ENCODE measurements at regions not wholly inside any gene's neighbourhood (a gene's known extent, or its start where the extent isn't known, plus 50 kb on each side); places are given as distances from the start of the nearest gene placed in this dataset.

GRCh38 chr12:85509081-85509856 is 229.2 kb downstream of the ALX1 start:
- Histone ChIP-seq H3K27ac (ENCODE audit: low read depth, low read length) (no peak overlapping the region), H4K20me1 (ENCODE audit: insufficient read depth, low read length) (no peaks in the 10 kb centered on the region), H3K4me3 (ENCODE audit: insufficient read depth, low read depth, low read length) (no peak overlapping the region), H3K4me2 (ENCODE audit: low read length) (no peak overlapping the region), H3K79me2 (ENCODE audit: insufficient read depth, low read length) (no peaks in the 10 kb centered on the region), H3K36me3 (ENCODE audit: insufficient read depth, low read length) (no peaks in the 10 kb centered on the region), H3K27me3 (ENCODE audit: insufficient read depth, low read length) (no peaks in the 10 kb centered on the region), H3K9ac (ENCODE audit: low read length) (no peak overlapping the region), H2AFZ (ENCODE audit: low read depth, low read length) (no peak overlapping the region), H3K9me3 (ENCODE audit: insufficient read depth, low read depth, low read length) (no peaks in the 10 kb centered on the region), H3K4me1 (ENCODE audit: insufficient read depth, low read length) (no peaks in the 10 kb centered on the region)
- Mint-ChIP-seq H3K36me3 (ENCODE audit: low read depth, unreplicated experiment) (no peaks in the 10 kb centered on the region), H3K4me3 (ENCODE audit: unreplicated experiment) (no peak overlapping the region), H3K9me3 (ENCODE audit: unreplicated experiment) (no peaks in the 10 kb centered on the region), H3K4me1 (ENCODE audit: low read depth, unreplicated experiment) (peaks cover 9% of the 10 kb centered on the region), H3K27me3 (ENCODE audit: low read depth, unreplicated experiment) (no peaks in the 10 kb centered on the region), H3K27ac (ENCODE audit: unreplicated experiment) (no peak overlapping the region)
- FAIRE-seq (no peak), DNase-seq (ENCODE audit: low read depth) (peak; percentile 0)
- TF ChIP-seq CTCF (IDR thresholded peaks at IDR 0.05; ENCODE audit: insufficient read depth, low read depth, low read length), result no peak
- no peak for TF ChIP-seq EZH2 (IDR thresholded peaks at IDR 0.05; ENCODE audit: insufficient read depth, low read length)

- Histone ChIP-seq H3K9me3 (ENCODE audit: insufficient read depth, low read depth, low read length) (no peaks in the 10 kb centered on the region), H3K4me3 (ENCODE audit: insufficient read depth, low read depth, low read length) (no peak overlapping the region), H2AFZ (ENCODE audit: low read depth, low read length) (no peak overlapping the region), H3K36me3 (ENCODE audit: insufficient read depth, low read length) (no peaks in the 10 kb centered on the region), H3K27me3 (ENCODE audit: insufficient read depth, low read length) (no peaks in the 10 kb centered on the region), H3K27ac (ENCODE audit: low read depth, low read length) (no peak overlapping the region), H4K20me1 (ENCODE audit: insufficient read depth, low read length) (no peaks in the 10 kb centered on the region), H3K4me1 (ENCODE audit: insufficient read depth, low read length) (no peaks in the 10 kb centered on the region), H3K79me2 (ENCODE audit: insufficient read depth, low read length) (no peaks in the 10 kb centered on the region), H3K4me2 (ENCODE audit: low read length) (no peak overlapping the region), H3K9ac (ENCODE audit: low read length) (no peak overlapping the region)
- no peak overlapping the region for H3K27ac Mint-ChIP-seq (ENCODE audit: unreplicated experiment)
- H3K9me3 Mint-ChIP-seq (ENCODE audit: unreplicated experiment), result no peaks in the 10 kb centered on the region
- no peaks in the 10 kb centered on the region for H3K27me3 Mint-ChIP-seq (ENCODE audit: low read depth, unreplicated experiment)
- H3K4me1 Mint-ChIP-seq (ENCODE audit: low read depth, unreplicated experiment), result peaks cover 9% of the 10 kb centered on the region
- FAIRE-seq (no peak), DNase-seq (ENCODE audit: low read depth) (peak; percentile 34)
- TF ChIP-seq EZH2 (IDR thresholded peaks at IDR 0.05; ENCODE audit: insufficient read depth, low read length) (no peak), CTCF (IDR thresholded peaks at IDR 0.05; ENCODE audit: insufficient read depth, low read depth, low read length) (no peak)
- no peak overlapping the region for H3K4me3 Mint-ChIP-seq (ENCODE audit: unreplicated experiment)
- H3K36me3 Mint-ChIP-seq (ENCODE audit: low read depth, unreplicated experiment), result no peaks in the 10 kb centered on the region
Measured at GRCh38 chr12:85509857-85510256, 229.8 kb downstream of the ALX1 start.

- Mint-ChIP-seq H3K27me3 (ENCODE audit: low read depth, unreplicated experiment) (no peaks in the 10 kb centered on the region), H3K36me3 (ENCODE audit: low read depth, unreplicated experiment) (no peaks in the 10 kb centered on the region), H3K4me1 (ENCODE audit: low read depth, unreplicated experiment) (no peaks in the 10 kb centered on the region), H3K27ac (ENCODE audit: unreplicated experiment) (no peak overlapping the region), H3K4me3 (ENCODE audit: unreplicated experiment) (no peak overlapping the region), H3K9me3 (ENCODE audit: unreplicated experiment) (no peaks in the 10 kb centered on the region)
- no peak overlapping the region for H3K4me2 ChIP-seq (ENCODE audit: low read length)
- no peaks in the 10 kb centered on the region for H3K79me2 ChIP-seq (ENCODE audit: insufficient read depth, low read length)
- DNase-seq (ENCODE audit: low read depth) (no peak), FAIRE-seq (no peak)
- no peaks in the 10 kb centered on the region for H3K36me3 ChIP-seq (ENCODE audit: insufficient read depth, low read length)
- H2AFZ ChIP-seq (ENCODE audit: low read depth, low read length), result no peak overlapping the region
- no peak overlapping the region for H3K9ac ChIP-seq (ENCODE audit: low read length)
- H3K4me1 ChIP-seq (ENCODE audit: insufficient read depth, low read length), result no peaks in the 10 kb centered on the region
- no peaks in the 10 kb centered on the region for H3K9me3 ChIP-seq (ENCODE audit: insufficient read depth, low read depth, low read length)
- no peak overlapping the region for H3K27ac ChIP-seq (ENCODE audit: low read depth, low read length)
- no peak for TF ChIP-seq CTCF (IDR thresholded peaks at IDR 0.05; ENCODE audit: insufficient read depth, low read depth, low read length)
- TF ChIP-seq EZH2 (IDR thresholded peaks at IDR 0.05; ENCODE audit: insufficient read depth, low read length), result no peak
- H3K27me3 ChIP-seq (ENCODE audit: insufficient read depth, low read length), result no peaks in the 10 kb centered on the region
- H3K4me3 ChIP-seq (ENCODE audit: insufficient read depth, low read depth, low read length), result no peak overlapping the region
- no peaks in the 10 kb centered on the region for H4K20me1 ChIP-seq (ENCODE audit: insufficient read depth, low read length)
Measured at GRCh38 chr12:85516039-85516438, 236.0 kb downstream of the ALX1 start.

Measured in astrocyte (in vitro differentiated cells and primary cell).